VCaP (cell line): ENCODE measurements at regions not wholly inside any gene's neighbourhood (a gene's known extent, or its start where the extent isn't known, plus 50 kb on each side); places are given as distances from the start of the nearest gene placed in this dataset.

ENCODE experiments used
- H3K27ac ChIP-seq: fragments of 450-650 bp; 2 replicates; pipeline ENCODE4 v1.5.1; 2017
- TF ChIP-seq, protein P1 (sequence below): fragments of 450-650 bp; conservative IDR thresholded peaks from 2 replicates; pipeline ENCODE4 v1.5.1; 2017; ENCODE audit warnings: mild to moderate bottlenecking, moderate library complexity

DNA sequence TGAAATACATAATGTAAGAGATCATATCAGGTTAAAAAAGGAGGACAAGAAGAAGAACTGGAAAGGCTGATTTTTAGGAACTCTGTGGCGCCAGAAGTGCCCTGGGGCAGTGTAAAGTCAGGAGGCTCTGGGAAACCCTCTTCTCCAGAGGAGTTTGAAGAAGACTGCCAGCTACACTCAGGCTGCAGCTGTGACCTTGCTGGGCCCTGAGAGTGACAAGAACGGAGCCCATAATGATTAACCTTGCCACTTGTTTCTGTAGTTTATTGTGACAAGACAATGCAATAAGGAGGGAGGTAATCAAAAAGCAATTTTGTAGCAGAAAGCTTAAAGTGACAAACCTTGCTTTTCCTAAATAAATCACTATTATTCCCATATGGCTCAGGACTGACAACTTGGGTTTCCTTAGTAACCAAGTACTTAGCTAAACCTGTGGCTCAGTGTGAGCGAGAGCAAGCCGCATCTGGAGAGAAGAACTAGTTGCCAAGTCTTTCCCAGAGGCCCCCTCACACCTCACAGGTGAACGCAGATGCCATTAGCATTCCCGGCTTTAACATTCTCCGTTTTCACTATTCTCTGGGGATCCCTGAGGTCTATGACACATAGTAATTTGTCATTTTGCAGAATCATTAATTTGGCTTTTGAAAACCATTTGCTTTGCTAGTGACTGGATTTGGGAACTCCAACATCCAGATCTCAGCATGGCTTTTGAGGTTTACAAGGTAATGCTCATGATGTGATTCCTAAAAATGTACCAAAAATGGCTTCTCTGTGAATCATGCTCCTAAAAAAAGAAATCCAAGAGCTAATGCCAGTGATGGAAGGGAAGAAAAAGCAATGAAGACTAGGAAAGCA is 115.9 kb downstream of the OMA1 start:
- H3K27ac ChIP-seq, result no peak overlapping the region
- TF ChIP-seq, protein P1, sequence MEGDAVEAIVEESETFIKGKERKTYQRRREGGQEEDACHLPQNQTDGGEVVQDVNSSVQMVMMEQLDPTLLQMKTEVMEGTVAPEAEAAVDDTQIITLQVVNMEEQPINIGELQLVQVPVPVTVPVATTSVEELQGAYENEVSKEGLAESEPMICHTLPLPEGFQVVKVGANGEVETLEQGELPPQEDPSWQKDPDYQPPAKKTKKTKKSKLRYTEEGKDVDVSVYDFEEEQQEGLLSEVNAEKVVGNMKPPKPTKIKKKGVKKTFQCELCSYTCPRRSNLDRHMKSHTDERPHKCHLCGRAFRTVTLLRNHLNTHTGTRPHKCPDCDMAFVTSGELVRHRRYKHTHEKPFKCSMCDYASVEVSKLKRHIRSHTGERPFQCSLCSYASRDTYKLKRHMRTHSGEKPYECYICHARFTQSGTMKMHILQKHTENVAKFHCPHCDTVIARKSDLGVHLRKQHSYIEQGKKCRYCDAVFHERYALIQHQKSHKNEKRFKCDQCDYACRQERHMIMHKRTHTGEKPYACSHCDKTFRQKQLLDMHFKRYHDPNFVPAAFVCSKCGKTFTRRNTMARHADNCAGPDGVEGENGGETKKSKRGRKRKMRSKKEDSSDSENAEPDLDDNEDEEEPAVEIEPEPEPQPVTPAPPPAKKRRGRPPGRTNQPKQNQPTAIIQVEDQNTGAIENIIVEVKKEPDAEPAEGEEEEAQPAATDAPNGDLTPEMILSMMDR, result no peak

DNA sequence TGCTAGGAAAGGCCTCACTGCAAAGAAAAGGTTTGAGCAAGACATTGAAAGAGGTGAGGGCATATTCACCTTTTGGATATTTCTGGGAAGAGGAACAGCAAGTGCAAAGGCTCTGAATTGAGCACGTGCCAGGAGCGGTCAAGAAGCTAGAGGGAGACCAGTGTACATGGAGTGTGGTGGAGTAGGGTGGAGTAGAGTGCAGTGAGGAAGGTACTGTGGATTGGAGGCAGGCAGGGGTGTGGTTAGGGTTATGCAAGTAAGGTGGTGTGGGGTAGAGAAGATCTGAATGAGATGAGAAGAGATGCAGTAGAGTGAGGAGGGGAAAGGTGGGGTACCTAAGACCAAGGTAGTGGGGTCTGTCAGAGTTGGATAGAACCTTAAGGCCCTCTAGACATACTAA is 119.6 kb downstream of the OMA1 start:
- TF ChIP-seq, protein P1, result no peak
- H3K27ac ChIP-seq, result peak overlapping the region; percentile 56

DNA sequence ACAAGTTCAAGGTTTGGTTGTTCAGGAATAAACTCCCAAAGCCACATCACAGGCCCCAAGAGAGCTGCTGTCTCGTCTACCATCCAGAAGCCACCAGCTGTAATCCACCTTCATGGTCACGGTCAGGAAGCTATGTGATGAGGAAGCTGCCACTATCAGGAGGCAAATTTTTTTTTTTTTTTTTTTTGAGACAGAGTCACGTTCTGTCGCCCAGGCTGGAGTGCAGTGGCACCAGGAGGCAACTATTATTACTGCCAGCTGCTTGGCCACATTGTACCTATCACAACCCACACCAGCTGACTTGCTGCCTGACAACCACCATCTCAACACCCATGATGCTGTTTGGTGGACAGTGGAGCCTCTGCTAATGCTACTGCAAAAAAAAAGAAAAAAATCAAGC is 124.1 kb downstream of the OMA1 start:
- no peak overlapping the region for H3K27ac ChIP-seq
- TF ChIP-seq, protein P1, result no peak

DNA sequence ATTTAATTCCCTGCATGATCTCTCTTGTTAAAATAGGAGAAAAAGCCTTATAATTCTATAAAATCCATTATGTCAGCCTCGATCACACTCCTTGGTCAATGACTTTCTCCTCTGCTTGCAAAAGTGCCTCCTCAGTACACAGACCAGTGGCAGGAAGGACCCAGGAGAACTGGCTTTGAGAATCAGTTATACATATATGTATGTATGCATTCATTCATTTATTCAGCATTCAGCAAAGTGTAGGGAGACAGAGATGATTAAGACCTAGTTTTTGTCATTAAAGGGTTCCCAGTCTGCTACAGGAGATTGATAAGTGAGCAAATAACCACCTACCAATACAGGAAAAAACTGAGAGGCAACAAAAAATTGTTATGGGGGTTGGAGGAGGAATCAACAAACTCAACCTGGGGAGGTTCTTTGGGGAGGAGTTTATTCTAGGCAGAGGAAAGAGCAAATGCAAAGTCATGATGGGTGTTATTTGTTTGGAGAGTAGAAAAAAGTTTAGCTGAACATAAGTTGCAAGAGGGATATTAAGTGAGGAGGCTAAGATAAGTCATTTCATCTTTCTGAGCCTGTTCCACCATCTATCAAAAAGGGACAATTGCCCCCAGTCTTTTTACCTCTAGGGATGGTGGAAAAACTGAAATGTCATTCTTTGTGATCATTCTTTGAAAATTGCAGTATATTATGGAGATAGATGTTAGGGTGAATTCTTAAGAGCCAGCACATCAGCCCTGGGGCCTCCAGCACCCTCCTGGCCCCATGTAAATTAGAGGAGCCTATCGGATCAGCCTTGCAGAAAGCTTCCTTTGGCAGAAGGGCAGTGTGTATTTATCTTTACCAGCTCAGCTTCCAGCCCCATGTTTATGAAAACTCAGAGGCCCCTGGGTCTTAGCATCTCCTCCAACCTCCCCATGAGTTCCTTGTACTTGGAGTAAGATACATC is 128.0 kb downstream of the OMA1 start:
- TF ChIP-seq, protein P1, result no peak
- H3K27ac ChIP-seq, result no peak overlapping the region

DNA sequence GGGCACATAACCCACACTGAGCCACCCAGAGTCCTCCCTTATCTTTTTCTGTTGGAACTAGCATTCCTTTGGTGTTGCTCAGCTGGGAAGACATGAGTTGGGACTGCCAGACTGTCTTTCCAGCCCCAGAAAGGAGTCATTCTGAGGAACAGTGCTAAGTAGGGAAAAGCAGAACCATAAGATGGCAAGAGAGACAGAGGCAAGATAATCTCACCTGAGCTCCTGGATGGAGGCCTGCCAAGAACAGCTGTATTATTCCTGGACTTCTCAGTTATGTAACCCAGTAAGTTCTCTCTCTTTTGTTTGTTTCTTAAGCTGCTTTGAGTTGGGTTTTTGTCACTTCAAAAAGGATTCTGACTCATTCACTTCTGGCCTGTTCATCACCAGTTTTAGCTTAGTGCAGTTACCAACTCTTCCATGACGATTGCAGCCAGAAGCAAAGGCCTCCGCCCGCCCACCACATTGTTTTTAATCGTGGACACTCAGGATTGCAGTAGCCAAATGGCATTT is 134.4 kb downstream of the OMA1 start:
- TF ChIP-seq, protein P1, result no peak
- H3K27ac ChIP-seq, result no peak overlapping the region

DNA sequence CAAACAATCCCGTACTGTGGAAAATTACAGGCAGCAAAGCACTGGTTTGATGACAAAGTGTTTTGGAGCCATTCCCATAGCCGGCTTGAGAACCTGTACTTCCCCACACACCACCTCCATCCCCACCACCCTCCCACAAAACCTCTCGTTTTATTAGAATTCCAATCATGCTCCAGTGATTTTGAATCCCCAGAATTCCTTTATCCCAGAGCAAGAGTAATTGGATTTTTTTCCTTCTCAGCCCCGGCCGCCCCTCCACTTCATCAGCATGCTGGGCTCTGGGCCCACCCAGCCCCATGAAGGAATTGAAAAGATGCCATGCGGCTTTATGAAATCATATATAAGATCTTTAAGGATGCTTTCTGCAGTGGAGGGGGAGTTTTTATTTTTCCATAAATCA is 136.6 kb downstream of the OMA1 start:
- H3K27ac ChIP-seq, result peak overlapping the region; percentile 55
- TF ChIP-seq, protein P1, result no peak

DNA sequence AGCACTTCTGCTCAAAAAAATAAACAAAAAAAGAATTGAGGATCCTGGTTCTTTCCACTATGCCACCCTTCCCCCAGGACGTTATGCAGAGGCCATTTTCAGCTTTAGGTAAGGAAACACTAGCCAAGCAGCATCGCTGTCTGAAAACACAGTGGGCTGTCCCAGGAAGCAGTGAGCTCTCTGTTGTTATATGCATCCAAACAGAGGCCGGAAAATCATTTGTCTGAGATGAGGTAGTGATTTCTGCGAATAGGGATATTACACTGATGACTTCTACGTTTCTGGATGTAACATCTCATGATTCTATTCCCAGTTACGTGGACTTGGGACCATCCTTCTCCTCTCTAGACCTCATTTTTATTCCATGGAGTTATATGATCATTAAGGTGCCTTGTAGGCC is 137.2 kb downstream of the OMA1 start:
- TF ChIP-seq, protein P1, result no peak
- peak overlapping the region; percentile 55 for H3K27ac ChIP-seq
